WTC11 (cell line): ENCODE measurements at regions not wholly inside any gene's neighbourhood (a gene's known extent, or its start where the extent isn't known, plus 50 kb on each side); places are given as distances from the start of the nearest gene placed in this dataset.
"Not testable (repeated sequence)": the region's sequence is repeated elsewhere in the genome, so short reads cannot be mapped to it uniquely, and the experiment has no call there.

Experiments used
- ATAC-seq: fragments of 200-7000 bp; cut with Tn5 transposase; 2 replicates; pipeline ENCODE4 v1.10.0; 2021; ENCODE audit warnings: mild to moderate bottlenecking, moderate library complexity
- CTCF ChIA-PET: fragments of 300-600 bp; sonication (Branson Sonifier 250); formaldehyde crosslinking; loops from one replicate; lab custom pipeline; 2021; ENCODE audit warnings: antibody characterized with exemption; lab: Charles Lee
- POLR2A ChIA-PET: fragments of 350-600 bp; sonication (Branson Sonifier 250); formaldehyde crosslinking; loops from one replicate; lab custom pipeline; 2021; ENCODE audit warnings: antibody characterized with exemption; lab: Charles Lee
- DNase-seq: peaks from one replicate; pipeline ENCODE4 v3.0.0; 2021; ENCODE audit warnings: low spot score
- H3K27ac Mint-ChIP-seq: 2 replicates; pipeline ENCODE4 v1.8.0; 2021; ENCODE audit warnings: mixed read lengths
- H3K27me3 Mint-ChIP-seq: 2 replicates; pipeline ENCODE4 v1.8.0; 2021; ENCODE audit warnings: low read depth, mild to moderate bottlenecking, moderate library complexity, mixed read lengths
- H3K36me3 Mint-ChIP-seq: 2 replicates; pipeline ENCODE4 v1.8.0; 2021; ENCODE audit warnings: mixed read lengths
- H3K4me1 Mint-ChIP-seq: 2 replicates; pipeline ENCODE4 v1.8.0; 2022; ENCODE audit warnings: mixed read lengths
- H3K4me3 Mint-ChIP-seq: 2 replicates; pipeline ENCODE4 v1.8.0; 2021; ENCODE audit warnings: mild to moderate bottlenecking, moderate library complexity, mixed read lengths
- H3K9me3 Mint-ChIP-seq: 2 replicates; pipeline ENCODE4 v1.8.0; 2021; ENCODE audit warnings: mixed read lengths
- ATF1 ChIP-seq: sonication (generic); formaldehyde crosslinking; IDR thresholded peaks from 2 replicates; pipeline ENCODE4 v1.8.1; 2023; ENCODE audit warnings: mild to moderate bottlenecking, moderate library complexity, missing genetic modification reagents
- E2F4 ChIP-seq: sonication (generic); formaldehyde crosslinking; IDR thresholded peaks from 2 replicates; pipeline ENCODE4 v1.8.1; 2022; ENCODE audit warnings: low read depth, mild to moderate bottlenecking, moderate library complexity, missing genetic modification reagents, borderline replicate concordance
- HMGXB4 ChIP-seq: sonication (generic); formaldehyde crosslinking; IDR thresholded peaks from 2 replicates; pipeline ENCODE4 v1.8.1; 2023; ENCODE audit warnings: mild to moderate bottlenecking, moderate library complexity, missing genetic modification reagents
- NFE2L1 ChIP-seq: sonication (generic); formaldehyde crosslinking; IDR thresholded peaks from 2 replicates; pipeline ENCODE4 v1.8.1; 2023; ENCODE audit warnings: missing genetic modification reagents
- NR1H2 ChIP-seq: sonication (generic); formaldehyde crosslinking; IDR thresholded peaks from 2 replicates; pipeline ENCODE4 v1.9.0; 2021; ENCODE audit warnings: mild to moderate bottlenecking, moderate library complexity, missing genetic modification reagents
- NR3C1 ChIP-seq: sonication (generic); formaldehyde crosslinking; conservative IDR thresholded peaks from 2 replicates; pipeline ENCODE4 v1.8.1; 2023; ENCODE audit warnings: low read depth, mild to moderate bottlenecking, missing genetic modification reagents
- SMAD3 ChIP-seq: sonication (generic); formaldehyde crosslinking; IDR thresholded peaks from 2 replicates; pipeline ENCODE4 v1.8.0; 2022; ENCODE audit warnings: missing genetic modification reagents, mild to moderate bottlenecking, borderline replicate concordance
- TP53 ChIP-seq: sonication (generic); formaldehyde crosslinking; IDR thresholded peaks from 2 replicates; pipeline ENCODE4 v1.8.1; 2023; ENCODE audit warnings: mild to moderate bottlenecking, missing genetic modification reagents
- USF1 ChIP-seq: sonication (generic); formaldehyde crosslinking; IDR thresholded peaks from 2 replicates; pipeline ENCODE4 v1.8.0; 2022; ENCODE audit warnings: mild to moderate bottlenecking, missing genetic modification reagents
- USF2 ChIP-seq: sonication (generic); formaldehyde crosslinking; IDR thresholded peaks from 2 replicates; pipeline ENCODE4 v1.8.1; 2023; ENCODE audit warnings: mild to moderate bottlenecking, missing genetic modification reagents, moderate library complexity
- ZMAT4 ChIP-seq: fragments of 250-450 bp; sonication (Bioruptor Pico); IDR thresholded peaks from 2 replicates; pipeline ENCODE4 v1.9.0; 2021; ENCODE audit warnings: mild to moderate bottlenecking
- ZNF317 ChIP-seq: sonication (generic); formaldehyde crosslinking; IDR thresholded peaks from 2 replicates; pipeline ENCODE4 v1.8.1; 2023; ENCODE audit warnings: low read depth, mild to moderate bottlenecking, moderate library complexity, missing genetic modification reagents, borderline replicate concordance
- ZNF532 ChIP-seq: fragments of 250-450 bp; sonication (Bioruptor Pico); IDR thresholded peaks from 2 replicates; pipeline ENCODE4 v1.9.0; 2021; ENCODE audit warnings: mild to moderate bottlenecking, borderline replicate concordance

GRCh38 chr16:19959736-19960135 is 75.1 kb upstream of the GPRC5B start:
- ATAC-seq (peak; percentile 44; the same call in 1 of the 2 replicates), DNase-seq (no peak)
- H3K9me3 Mint-ChIP-seq: peaks cover 15% of the 10 kb centered on the region
- ChIA-PET POLR2A (no interaction called here), CTCF (interaction anchor here (1.0 to 2.7 kb wide), 3 partner anchors 12 to 52 kb away, joined by 3 to 10 read pairs (median 4); no protein-coding TSS in a partner anchor)
- no peak overlapping the region; the same call in 1 of the 2 replicates for H3K27ac Mint-ChIP-seq
- TF ChIP-seq USF1 (CRISPR knock-in tag): no peak
- TF ChIP-seq SMAD3 (CRISPR knock-in tag): no peak
- no peak for TF ChIP-seq NR1H2 (CRISPR knock-in tag)
- H3K4me3 Mint-ChIP-seq: no peak overlapping the region
- peaks cover 44% of the 10 kb centered on the region for H3K4me1 Mint-ChIP-seq
- H3K36me3 Mint-ChIP-seq: peaks cover 7% of the 10 kb centered on the region
- H3K27me3 Mint-ChIP-seq: no peaks in the 10 kb centered on the region

GRCh38 chr16:19955896-19956295 is 71.2 kb upstream of the GPRC5B start:
- H3K4me1 Mint-ChIP-seq: peaks cover 59% of the 10 kb centered on the region
- H3K27me3 Mint-ChIP-seq, H3K9me3 Mint-ChIP-seq, DNase-seq, H3K4me3 Mint-ChIP-seq, POLR2A ChIA-PET, ATAC-seq, H3K36me3 Mint-ChIP-seq: not testable (repeated sequence)
- CTCF ChIA-PET: interaction anchor here (1.6 to 2.6 kb wide), 2 partner anchors 36 to 49 kb away, joined by 3 to 16 read pairs; no protein-coding TSS in a partner anchor
- H3K27ac Mint-ChIP-seq: peak overlapping the region; percentile 94; the same call in 1 of the 2 replicates

- H3K4me3 Mint-ChIP-seq, POLR2A ChIA-PET, H3K36me3 Mint-ChIP-seq, H3K9me3 Mint-ChIP-seq, H3K27me3 Mint-ChIP-seq, DNase-seq: not testable (repeated sequence)
- peaks cover 59% of the 10 kb centered on the region for H3K4me1 Mint-ChIP-seq
- ATAC-seq: peak; percentile 54
- peak overlapping the region; percentile 94 for H3K27ac Mint-ChIP-seq
- CTCF ChIA-PET: interaction anchor here (1.6 to 2.6 kb wide), 4 partner anchors 26 to 345 kb away, joined by 3 to 16 read pairs (median 6); no protein-coding TSS in a partner anchor
These were observed 70.4 kb upstream of the GPRC5B start for GRCh38 chr16:19955084-19955483.

- CTCF ChIA-PET: interaction anchor here (0.5 to 3.9 kb wide), 7 partner anchors 11 to 435 kb away, joined by 3 to 23 read pairs (median 3); no protein-coding TSS in a partner anchor
- peak; percentile 89 for ATAC-seq
- peak overlapping the region; percentile 13; the same call in 1 of the 2 replicates for H3K4me3 Mint-ChIP-seq
- TF ChIP-seq HMGXB4 (CRISPR knock-in tag) (no peak), USF2 (CRISPR knock-in tag) (peak; percentile 74), NR3C1 (CRISPR knock-in tag) (no peak), NFE2L1 (CRISPR knock-in tag) (peak; percentile 97), ZNF532 (peak; percentile 89; the same call in 1 of the 2 replicates), USF1 (CRISPR knock-in tag) (peak; percentile 76; the same call in 1 of the 2 replicates), E2F4 (no peak), ZMAT4 (CRISPR knock-in tag) (no peak), ATF1 (CRISPR knock-in tag) (no peak), TP53 (no peak), ZNF317 (CRISPR knock-in tag) (0 out of 2 replicates have a peak, but pooled peaks have one; percentile 48)
These were observed 63.8 kb upstream of the GPRC5B start for GRCh38 chr16:19948186-19949104.

More at GRCh38 chr16:19948186-19949104, 63.8 kb upstream of the GPRC5B start:
- Mint-ChIP-seq H3K36me3 (no peaks in the 10 kb centered on the region), H3K9me3 (0 out of 2 replicates have a peak, but pooled peaks cover 3% of the 10 kb centered on the region), H3K27ac (peak overlapping the region; percentile 98), H3K4me1 (peaks cover 49% of the 10 kb centered on the region), H3K27me3 (peaks cover 2% of the 10 kb centered on the region; the same call in 1 of the 2 replicates)
- POLR2A ChIA-PET: interaction anchor here (0.9 kb wide), 1 partner anchor 52 kb away, joined by 3 read pairs; no protein-coding TSS in a partner anchor
- peak; percentile 72 for DNase-seq
